22Rv1 (cell line): ENCODE measurements at regions not wholly inside any gene's neighbourhood (a gene's known extent, or its start where the extent isn't known, plus 50 kb on each side); places are given as distances from the start of the nearest gene placed in this dataset.

Experiments used
- CTCF ChIP-seq: fragments of 450-650 bp; IDR thresholded peaks from 2 replicates; pipeline ENCODE4 v1.5.1; 2017; ENCODE audit warnings: mild to moderate bottlenecking
- ZFX ChIP-seq: fragments of 450-650 bp; IDR thresholded peaks from 2 replicates; pipeline ENCODE4 v1.6.1; 2017; ENCODE audit warnings: antibody characterized with exemption, borderline replicate concordance

- no peak for TF ChIP-seq CTCF
- no peak for TF ChIP-seq ZFX
Observed at GRCh38 chr2:2528846-2529245, 197.8 kb upstream of the MYT1L start.
